GM23338 (cell line): ENCODE measurements at regions not wholly inside any gene's neighbourhood (a gene's known extent, or its start where the extent isn't known, plus 50 kb on each side); places are given as distances from the start of the nearest gene placed in this dataset.

Experiments used
- ATAC-seq: fragments of 200-7000 bp; cut with Tn5 transposase; 3 replicates; pipeline ENCODE4 v1.9.1; 2020
- DNase-seq: peaks from one replicate; pipeline ENCODE4 v3.0.0-alpha.2; 2015; ENCODE audit warnings: low spot score
- H2AFZ ChIP-seq: fragments of 200-600 bp; sonication (generic); 2 replicates; pipeline ENCODE4 v1.8.0; 2016; ENCODE audit warnings: antibody characterized with exemption, mild to moderate bottlenecking, moderate library complexity
- H3F3A ChIP-seq: fragments of 200-600 bp; sonication (generic); replicated peaks from 2 replicates; pipeline ENCODE4 v1.8.0; 2017; ENCODE audit warnings: antibody characterized with exemption, mixed run types, low read depth
- H3K27ac ChIP-seq: fragments of 200-600 bp; sonication (generic); 2 replicates; pipeline ENCODE4 v1.6.1; 2016; ENCODE audit warnings: low read depth
- H3K27me3 ChIP-seq: fragments of 200-600 bp; sonication (generic); 2 replicates; pipeline ENCODE4 v1.8.0; 2016; ENCODE audit warnings: mild to moderate bottlenecking, mixed run types, moderate library complexity; ENCODE audit not compliant: insufficient read depth
- H3K36me3 ChIP-seq: fragments of 200-600 bp; sonication (generic); 2 replicates; pipeline ENCODE4 v1.8.0; 2016; ENCODE audit warnings: mild to moderate bottlenecking; ENCODE audit not compliant: insufficient read depth
- H3K4me1 ChIP-seq: fragments of 200-600 bp; sonication (generic); 2 replicates; pipeline ENCODE4 v1.8.0; 2016; ENCODE audit warnings: mild to moderate bottlenecking, moderate library complexity; ENCODE audit not compliant: insufficient read depth
- H3K4me2 ChIP-seq: fragments of 200-600 bp; sonication (generic); 2 replicates; pipeline ENCODE4 v1.7.1; 2017; ENCODE audit warnings: mixed run types
- H3K4me3 ChIP-seq: fragments of 200-600 bp; sonication (generic); 2 replicates; pipeline ENCODE4 v1.6.1; 2016; ENCODE audit warnings: mixed run types
- H3K79me2 ChIP-seq: fragments of 200-600 bp; sonication (generic); replicated peaks from 2 replicates; pipeline ENCODE4 v1.8.0; 2017; ENCODE audit warnings: mild to moderate bottlenecking; ENCODE audit not compliant: insufficient read depth
- H3K9me2 ChIP-seq: fragments of 200-600 bp; sonication (generic); 2 replicates; pipeline ENCODE4 v1.8.0; 2017; ENCODE audit not compliant: insufficient read depth
- H4K20me1 ChIP-seq: fragments of 200-600 bp; sonication (generic); replicated peaks from 2 replicates; pipeline ENCODE4 v1.8.0; 2017; ENCODE audit warnings: mild to moderate bottlenecking; ENCODE audit not compliant: insufficient read depth
- H3K27ac Mint-ChIP-seq: 2 replicates; pipeline ENCODE4 v1.8.0; 2020; ENCODE audit warnings: inconsistent platforms, mild to moderate bottlenecking, moderate library complexity, mixed read lengths
- H3K27me3 Mint-ChIP-seq: 3 replicates; pipeline ENCODE4 v1.8.0; 2022; ENCODE audit warnings: low read depth, mild to moderate bottlenecking, moderate library complexity, mixed read lengths, inconsistent platforms; ENCODE audit not compliant: insufficient read depth, poor library complexity
- H3K36me3 Mint-ChIP-seq: 3 replicates; pipeline ENCODE4 v1.8.0; 2021; ENCODE audit warnings: low read depth, mild to moderate bottlenecking, inconsistent platforms, moderate library complexity, mixed read lengths
- H3K4me1 Mint-ChIP-seq: 3 replicates; pipeline ENCODE4 v1.8.0; 2020; ENCODE audit warnings: mild to moderate bottlenecking, inconsistent platforms, mixed read lengths
- H3K4me3 Mint-ChIP-seq: 3 replicates; pipeline ENCODE4 v1.8.0; 2021; ENCODE audit warnings: moderate library complexity, mild to moderate bottlenecking, inconsistent platforms, mixed read lengths
- H3K9me3 Mint-ChIP-seq: 3 replicates; pipeline ENCODE4 v1.8.0; 2020; ENCODE audit warnings: moderate library complexity, mild to moderate bottlenecking, inconsistent platforms, mixed read lengths
- CREB1 ChIP-seq: fragments of 250-450 bp; sonication (Bioruptor Pico); IDR thresholded peaks from 2 replicates; pipeline ENCODE4 v1.5.0; 2020; ENCODE audit warnings: low read depth, mild to moderate bottlenecking, moderate library complexity
- CTCF ChIP-seq, 2 experiments: fragments of 200-600 bp in 1 of 2; sonication (generic) in 1 of 2; conservative IDR thresholded peaks; 2 replicates each; pipeline versions ENCODE4 v1.5.1 to v1.6.1; 2016 to 2017; ENCODE audit warnings: antibody characterized with exemption in 2 of 2, low read depth in 2 of 2, mild to moderate bottlenecking in 2 of 2, moderate library complexity in 1 of 2
- EZH2 ChIP-seq: fragments of 200-600 bp; sonication (generic); IDR thresholded peaks from one replicate; pipeline ENCODE4 v1.8.0; 2017; ENCODE audit warnings: antibody characterized with exemption, mild to moderate bottlenecking, low read depth; ENCODE audit not compliant: unreplicated experiment
- EZH2phosphoT487 ChIP-seq: fragments of 200-600 bp; sonication (generic); IDR thresholded peaks from one replicate; pipeline ENCODE4 v1.8.1; 2018; ENCODE audit warnings: antibody characterized with exemption; ENCODE audit not compliant: unreplicated experiment
- JUNB ChIP-seq: IDR thresholded peaks from one replicate; pipeline ENCODE4 v1.6.1; 2016; ENCODE audit warnings: antibody characterized with exemption; ENCODE audit not compliant: unreplicated experiment
- NANOG ChIP-seq: IDR thresholded peaks from 2 replicates; pipeline ENCODE4 v1.6.1; 2016; ENCODE audit warnings: antibody characterized with exemption, borderline replicate concordance
- POLR2AphosphoS5 ChIP-seq: IDR thresholded peaks from 2 replicates; pipeline ENCODE4 v1.6.1; 2016; ENCODE audit warnings: antibody characterized with exemption, low read depth
- STAT1 ChIP-seq: IDR thresholded peaks from one replicate; pipeline ENCODE4 v1.6.1; 2016; ENCODE audit warnings: antibody characterized with exemption; ENCODE audit not compliant: unreplicated experiment
- ZNF114 ChIP-seq: fragments of 250-450 bp; sonication (Bioruptor Pico); IDR thresholded peaks from 2 replicates; pipeline ENCODE4 v1.5.0; 2020; ENCODE audit warnings: mild to moderate bottlenecking, moderate library complexity
- ZNF331 ChIP-seq: fragments of 250-450 bp; sonication (Bioruptor Pico); IDR thresholded peaks from 2 replicates; pipeline ENCODE4 v1.5.0; 2020; ENCODE audit warnings: low read depth, mild to moderate bottlenecking, moderate library complexity
- ZNF462 ChIP-seq: fragments of 250-450 bp; sonication (Bioruptor Pico); IDR thresholded peaks from 2 replicates; pipeline ENCODE4 v1.5.0; 2020; ENCODE audit warnings: mild to moderate bottlenecking, moderate library complexity
- TF ChIP-seq, protein P1 (sequence below): IDR thresholded peaks from 2 replicates; pipeline ENCODE4 v1.6.1; 2016; ENCODE audit warnings: antibody characterized with exemption
- TF ChIP-seq, protein P2 (sequence below): IDR thresholded peaks from one replicate; pipeline ENCODE4 v1.6.1; 2018; ENCODE audit warnings: antibody characterized with exemption; ENCODE audit not compliant: unreplicated experiment

- ATAC-seq (no peak), DNase-seq (no peak)
- Histone ChIP-seq H3F3A (no peaks in the 10 kb centered on the region), H3K27ac (no peak overlapping the region), H4K20me1 (no peaks in the 10 kb centered on the region), H3K27me3 (no peaks in the 10 kb centered on the region), H3K9me2 (no peaks in the 10 kb centered on the region), H2AFZ (no peak overlapping the region), H3K4me1 (no peaks in the 10 kb centered on the region), H3K4me3 (no peak overlapping the region), H3K79me2 (no peaks in the 10 kb centered on the region), H3K4me2 (no peak overlapping the region), H3K36me3 (no peaks in the 10 kb centered on the region)
- Mint-ChIP-seq H3K27me3 (no peaks in the 10 kb centered on the region), H3K36me3 (no peaks in the 10 kb centered on the region), H3K9me3 (peaks cover 2% of the 10 kb centered on the region; the same call in 1 of the 3 replicates), H3K4me1 (no peaks in the 10 kb centered on the region), H3K4me3 (no peak overlapping the region), H3K27ac (no peak overlapping the region)
- TF ChIP-seq CREB1 (CRISPR knock-in tag) (no peak), CTCF (conservative IDR thresholded peaks at IDR 0.05; ENCODE audit: low read depth in 2 of 2) (no peak), STAT1 (no peak), POLR2AphosphoS5 (no peak), NANOG (no peak), EZH2 (no peak), JUNB (no peak), ZNF462 (no peak), ZNF331 (CRISPR knock-in tag) (no peak), ZNF114 (CRISPR knock-in tag) (no peak), EZH2phosphoT487 (no peak)
- TF ChIP-seq, protein P1, sequence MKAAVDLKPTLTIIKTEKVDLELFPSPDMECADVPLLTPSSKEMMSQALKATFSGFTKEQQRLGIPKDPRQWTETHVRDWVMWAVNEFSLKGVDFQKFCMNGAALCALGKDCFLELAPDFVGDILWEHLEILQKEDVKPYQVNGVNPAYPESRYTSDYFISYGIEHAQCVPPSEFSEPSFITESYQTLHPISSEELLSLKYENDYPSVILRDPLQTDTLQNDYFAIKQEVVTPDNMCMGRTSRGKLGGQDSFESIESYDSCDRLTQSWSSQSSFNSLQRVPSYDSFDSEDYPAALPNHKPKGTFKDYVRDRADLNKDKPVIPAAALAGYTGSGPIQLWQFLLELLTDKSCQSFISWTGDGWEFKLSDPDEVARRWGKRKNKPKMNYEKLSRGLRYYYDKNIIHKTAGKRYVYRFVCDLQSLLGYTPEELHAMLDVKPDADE, result no peak
- TF ChIP-seq, protein P2, sequence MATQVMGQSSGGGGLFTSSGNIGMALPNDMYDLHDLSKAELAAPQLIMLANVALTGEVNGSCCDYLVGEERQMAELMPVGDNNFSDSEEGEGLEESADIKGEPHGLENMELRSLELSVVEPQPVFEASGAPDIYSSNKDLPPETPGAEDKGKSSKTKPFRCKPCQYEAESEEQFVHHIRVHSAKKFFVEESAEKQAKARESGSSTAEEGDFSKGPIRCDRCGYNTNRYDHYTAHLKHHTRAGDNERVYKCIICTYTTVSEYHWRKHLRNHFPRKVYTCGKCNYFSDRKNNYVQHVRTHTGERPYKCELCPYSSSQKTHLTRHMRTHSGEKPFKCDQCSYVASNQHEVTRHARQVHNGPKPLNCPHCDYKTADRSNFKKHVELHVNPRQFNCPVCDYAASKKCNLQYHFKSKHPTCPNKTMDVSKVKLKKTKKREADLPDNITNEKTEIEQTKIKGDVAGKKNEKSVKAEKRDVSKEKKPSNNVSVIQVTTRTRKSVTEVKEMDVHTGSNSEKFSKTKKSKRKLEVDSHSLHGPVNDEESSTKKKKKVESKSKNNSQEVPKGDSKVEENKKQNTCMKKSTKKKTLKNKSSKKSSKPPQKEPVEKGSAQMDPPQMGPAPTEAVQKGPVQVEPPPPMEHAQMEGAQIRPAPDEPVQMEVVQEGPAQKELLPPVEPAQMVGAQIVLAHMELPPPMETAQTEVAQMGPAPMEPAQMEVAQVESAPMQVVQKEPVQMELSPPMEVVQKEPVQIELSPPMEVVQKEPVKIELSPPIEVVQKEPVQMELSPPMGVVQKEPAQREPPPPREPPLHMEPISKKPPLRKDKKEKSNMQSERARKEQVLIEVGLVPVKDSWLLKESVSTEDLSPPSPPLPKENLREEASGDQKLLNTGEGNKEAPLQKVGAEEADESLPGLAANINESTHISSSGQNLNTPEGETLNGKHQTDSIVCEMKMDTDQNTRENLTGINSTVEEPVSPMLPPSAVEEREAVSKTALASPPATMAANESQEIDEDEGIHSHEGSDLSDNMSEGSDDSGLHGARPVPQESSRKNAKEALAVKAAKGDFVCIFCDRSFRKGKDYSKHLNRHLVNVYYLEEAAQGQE, result no peak
These were observed 168.3 kb upstream of the SYT1 start for GRCh38 chr12:78696267-78696666.
